ENCODE measurements at regions not wholly inside any gene's neighbourhood (a gene's known extent, or its start where the extent isn't known, plus 50 kb on each side); places are given as distances from the start of the nearest gene placed in this dataset.
A peak's percentile ranks its signal among the peaks of the same experiment; 100 is the strongest.

DNA sequence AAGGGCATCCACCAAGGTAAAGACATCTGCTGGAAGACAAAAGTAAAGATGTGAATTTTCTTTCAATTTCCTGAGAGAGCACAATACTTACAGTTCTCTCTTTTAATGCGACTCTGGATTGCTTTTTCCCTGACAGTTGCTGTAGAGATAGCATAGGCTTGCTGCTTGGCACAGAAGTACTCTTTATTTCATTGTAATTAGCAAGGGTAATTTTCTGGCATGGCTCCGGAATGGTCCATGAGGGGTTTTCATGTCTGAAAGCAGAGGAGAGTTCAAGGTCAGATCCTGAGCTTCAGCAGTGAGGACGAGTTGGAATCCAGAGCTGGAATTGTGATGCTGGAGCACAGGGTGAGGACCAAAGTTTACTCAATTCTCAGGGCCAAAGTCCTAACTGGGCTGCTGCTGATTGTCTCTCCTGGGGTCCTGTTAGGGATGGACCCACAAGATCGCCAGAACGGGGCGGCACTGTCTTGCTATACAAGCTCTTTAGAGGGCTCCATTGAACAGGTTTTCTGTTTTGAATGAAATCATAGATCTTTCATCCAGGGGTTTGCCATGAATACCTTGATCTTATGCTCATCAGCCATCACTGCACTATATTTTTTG, 190.0 kb upstream of the MKI67 start:
- H3K36me3 Mint-ChIP-seq: no peaks in the 10 kb centered on the region
- no peak overlapping the region for H3K4me3 Mint-ChIP-seq
- peaks cover 27% of the 10 kb centered on the region for H3K4me1 Mint-ChIP-seq (ENCODE audit: unreplicated experiment)
- no peak overlapping the region for H3K27ac Mint-ChIP-seq
- no peak for TF ChIP-seq CTCF (conservative IDR thresholded peaks at IDR 0.05)
- no peaks in the 10 kb centered on the region for H3K27me3 Mint-ChIP-seq
- DNase-seq (ENCODE audit: extremely low spot score, unreplicated experiment): peak; percentile 20
- H3K9me3 Mint-ChIP-seq: peaks cover 3% of the 10 kb centered on the region

GRCh38 chr10:128316925-128317324, 190.7 kb upstream of the MKI67 start:
- Mint-ChIP-seq H3K4me3 (no peak overlapping the region), H3K4me1 (ENCODE audit: unreplicated experiment) (peaks cover 27% of the 10 kb centered on the region), H3K27me3 (peaks cover 2% of the 10 kb centered on the region), H3K36me3 (no peaks in the 10 kb centered on the region), H3K27ac (no peak overlapping the region), H3K9me3 (peaks cover 3% of the 10 kb centered on the region)
- no peak for TF ChIP-seq CTCF (conservative IDR thresholded peaks at IDR 0.05)
- peak; percentile 15 for DNase-seq (ENCODE audit: extremely low spot score, unreplicated experiment)

DNA sequence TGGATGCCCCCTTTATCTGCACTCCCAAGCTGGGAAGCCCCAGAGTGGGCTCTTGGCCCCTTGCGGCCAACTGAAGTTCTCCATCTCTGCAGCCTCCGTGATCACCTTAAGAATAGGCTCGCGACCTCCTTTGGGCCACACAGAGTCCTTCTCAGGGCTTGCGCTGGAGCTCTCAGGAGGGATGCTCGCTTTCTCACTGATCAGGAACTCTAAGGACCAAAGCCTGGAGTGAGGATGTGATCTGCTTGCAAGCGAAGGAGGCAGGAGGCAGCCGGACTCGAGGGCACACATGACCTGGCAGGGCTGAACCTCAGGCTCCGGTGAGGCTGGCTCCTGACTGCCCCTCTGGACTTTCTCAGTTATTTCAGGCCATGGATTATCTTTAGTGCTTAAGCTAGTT, 192.1 kb upstream of the MKI67 start:
- DNase-seq (ENCODE audit: extremely low spot score, unreplicated experiment): peak; percentile 43
- H3K4me3 Mint-ChIP-seq: no peak overlapping the region
- H3K27me3 Mint-ChIP-seq: peaks cover 13% of the 10 kb centered on the region
- TF ChIP-seq CTCF (conservative IDR thresholded peaks at IDR 0.05): no peak
- no peak overlapping the region for H3K27ac Mint-ChIP-seq
- H3K4me1 Mint-ChIP-seq (ENCODE audit: unreplicated experiment): peaks cover 22% of the 10 kb centered on the region
- H3K36me3 Mint-ChIP-seq: no peaks in the 10 kb centered on the region
- peaks cover 3% of the 10 kb centered on the region for H3K9me3 Mint-ChIP-seq

DNA sequence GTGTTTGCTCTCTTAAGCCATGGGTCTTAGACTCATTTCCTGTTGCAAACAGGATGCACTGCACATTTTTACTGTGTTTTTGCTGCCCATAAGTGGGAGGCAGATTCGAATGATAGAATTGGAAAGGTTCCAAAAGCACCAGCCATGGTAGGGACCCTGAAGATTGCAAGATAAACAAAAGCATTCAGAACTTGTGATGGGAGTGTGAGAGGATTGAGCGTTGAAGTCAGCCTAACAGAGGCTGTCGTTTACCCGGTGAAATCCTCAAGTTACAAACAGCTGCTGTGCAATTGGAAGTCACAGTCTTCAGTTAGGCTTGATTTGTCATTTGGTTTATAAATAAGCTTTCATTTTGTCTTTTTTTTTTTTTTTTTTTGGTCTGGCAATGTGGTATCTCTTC, 192.7 kb upstream of the MKI67 start:
- Mint-ChIP-seq H3K27ac (no peak overlapping the region), H3K36me3 (no peaks in the 10 kb centered on the region), H3K4me3 (no peak overlapping the region)

DNA sequence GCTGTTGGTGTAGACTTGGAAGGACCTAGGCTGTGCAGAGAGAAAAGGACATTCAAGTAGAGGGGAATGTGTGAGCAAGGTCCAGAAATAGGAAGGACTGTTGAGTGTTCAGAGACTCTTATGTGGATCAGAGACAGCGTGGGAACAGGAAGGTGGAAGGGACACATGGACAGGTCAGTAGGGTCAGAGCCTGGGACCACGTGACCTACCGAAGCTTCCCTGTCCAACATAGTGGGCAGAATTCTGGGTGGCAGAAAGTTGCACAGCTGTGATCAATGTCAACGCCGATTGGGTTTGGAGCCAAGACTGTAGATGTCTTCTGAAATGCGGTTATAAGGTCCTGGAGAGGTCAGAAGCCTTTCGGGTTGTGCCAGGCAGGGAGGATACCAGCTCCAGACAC, 195.9 kb upstream of the MKI67 start:
- H3K4me1 Mint-ChIP-seq (ENCODE audit: unreplicated experiment): peaks cover 30% of the 10 kb centered on the region
- no peak overlapping the region for H3K27ac Mint-ChIP-seq
- DNase-seq (ENCODE audit: extremely low spot score, unreplicated experiment): no peak
- H3K9me3 Mint-ChIP-seq: peaks cover 3% of the 10 kb centered on the region
- no peak for TF ChIP-seq CTCF (conservative IDR thresholded peaks at IDR 0.05)
- H3K36me3 Mint-ChIP-seq: no peaks in the 10 kb centered on the region
- peaks cover 25% of the 10 kb centered on the region for H3K27me3 Mint-ChIP-seq
- H3K4me3 Mint-ChIP-seq: no peak overlapping the region

More for the DNA sequence above, 192.7 kb upstream of the MKI67 start:
- TF ChIP-seq CTCF (conservative IDR thresholded peaks at IDR 0.05): no peak
- Mint-ChIP-seq H3K4me1 (ENCODE audit: unreplicated experiment) (peaks cover 17% of the 10 kb centered on the region), H3K9me3 (peaks cover 3% of the 10 kb centered on the region), H3K27me3 (peaks cover 14% of the 10 kb centered on the region)
- no peak for DNase-seq (ENCODE audit: extremely low spot score, unreplicated experiment)

- DNase-seq (ENCODE audit: extremely low spot score, unreplicated experiment): no peak
- Mint-ChIP-seq H3K27ac (no peak overlapping the region), H3K9me3 (peaks cover 3% of the 10 kb centered on the region), H3K27me3 (peaks cover 25% of the 10 kb centered on the region), H3K4me3 (no peak overlapping the region), H3K4me1 (ENCODE audit: unreplicated experiment) (peaks cover 30% of the 10 kb centered on the region), H3K36me3 (no peaks in the 10 kb centered on the region)
- no peak for TF ChIP-seq CTCF (conservative IDR thresholded peaks at IDR 0.05)
These were observed 196.7 kb upstream of the MKI67 start for GRCh38 chr10:128322950-128323349.

Measured in type B pancreatic cell (in vitro differentiated cells).